Islet of Langerhans (tissue), 1 donor: ENCODE measurements at regions not wholly inside any gene's neighbourhood (a gene's known extent, or its start where the extent isn't known, plus 50 kb on each side); places are given as distances from the start of the nearest gene placed in this dataset.

Experiments used
- FAIRE-seq: peaks from one replicate; lab custom pipeline; 2011; peaks lifted over from hg19 to GRCh38; lab: Jason Lieb, UNC

- no peak for FAIRE-seq
Measured at GRCh38 chr6:17226786-17227233, 54.4 kb upstream of the RBM24 start.

- FAIRE-seq, result no peak
Measured at GRCh38 chr6:17227403-17227802, 53.8 kb upstream of the RBM24 start.
